GM19025 (cell line): ENCODE measurements at regions not wholly inside any gene's neighbourhood (a gene's known extent, or its start where the extent isn't known, plus 50 kb on each side); places are given as distances from the start of the nearest gene placed in this dataset.

ENCODE experiments used
- ATAC-seq: cut with Tn5 transposase; IDR thresholded peaks from one replicate; pipeline ENCODE4 v1.9.1; 2021; ENCODE audit warnings: mild to moderate bottlenecking, low read depth, moderate library complexity; ENCODE audit not compliant: unreplicated experiment

DNA sequence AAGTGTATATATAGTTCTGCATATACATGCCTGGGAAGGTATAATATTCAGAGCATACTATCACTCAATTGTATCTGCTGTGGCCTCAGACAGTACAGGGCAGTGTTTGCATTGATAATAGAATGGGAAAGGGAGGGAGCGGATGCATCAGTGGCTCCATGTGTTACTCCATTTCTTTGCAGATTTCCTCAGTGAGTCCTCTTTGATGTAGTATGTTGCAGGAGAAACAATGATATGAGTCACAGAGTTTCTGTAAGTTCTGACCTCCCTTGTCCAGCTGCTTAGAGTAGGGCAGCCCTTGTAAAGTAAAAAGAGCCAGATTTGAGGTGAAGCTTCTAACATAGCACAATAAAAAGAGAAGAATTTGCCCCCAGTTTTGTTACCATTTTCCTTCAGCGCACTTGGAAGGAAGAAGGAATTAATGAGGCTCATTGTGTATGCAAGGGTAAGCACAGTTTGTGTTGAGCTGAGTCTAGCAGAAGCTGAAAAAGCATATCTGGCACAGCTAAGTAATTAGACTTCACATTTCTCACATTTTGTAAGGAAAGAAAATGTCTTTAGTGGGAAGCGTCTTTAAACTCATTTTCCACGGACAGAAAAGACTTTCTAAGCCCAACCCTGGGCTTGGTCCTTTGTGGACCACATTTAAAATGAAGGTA lies 555.8 kb upstream of the IL12A start:
- no peak for ATAC-seq

DNA sequence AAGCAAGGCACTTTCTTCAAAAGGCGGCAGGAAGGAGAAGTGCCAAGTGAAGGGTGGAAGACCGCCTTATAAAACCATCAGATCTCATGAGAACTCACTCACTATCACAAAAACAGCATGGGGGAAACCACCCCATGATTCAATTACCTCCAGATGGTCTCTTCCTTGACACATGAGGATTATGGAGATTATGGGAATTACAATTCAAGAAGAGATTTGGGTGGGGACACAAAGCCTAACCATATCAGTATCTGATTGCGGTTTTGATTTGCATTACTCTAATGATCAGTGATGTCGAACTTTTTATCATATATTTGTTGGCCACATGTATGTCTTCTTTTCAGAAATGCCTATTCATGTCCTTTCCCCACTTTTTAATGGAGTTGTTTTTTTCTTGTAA lies 549.3 kb upstream of the IL12A start:
- no peak for ATAC-seq

DNA sequence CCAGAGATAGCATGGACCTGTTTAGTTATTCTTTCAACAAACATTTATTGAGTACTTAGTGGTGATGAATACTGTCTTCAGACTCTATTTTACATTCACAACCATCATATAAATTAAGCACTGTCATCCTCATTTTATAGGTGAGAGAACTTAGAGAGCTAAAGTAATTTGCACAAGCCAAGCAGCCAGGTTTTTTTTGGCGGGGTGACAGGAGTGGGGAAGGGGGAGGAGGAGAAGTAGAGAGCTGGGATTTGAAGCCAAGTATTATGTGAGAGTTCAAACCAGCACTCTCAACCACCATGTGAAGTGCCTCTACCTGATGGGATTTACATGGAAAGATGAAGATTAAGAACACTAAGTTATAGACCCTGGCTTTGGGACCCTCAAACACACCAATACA lies 547.4 kb upstream of the IL12A start:
- no peak for ATAC-seq

DNA sequence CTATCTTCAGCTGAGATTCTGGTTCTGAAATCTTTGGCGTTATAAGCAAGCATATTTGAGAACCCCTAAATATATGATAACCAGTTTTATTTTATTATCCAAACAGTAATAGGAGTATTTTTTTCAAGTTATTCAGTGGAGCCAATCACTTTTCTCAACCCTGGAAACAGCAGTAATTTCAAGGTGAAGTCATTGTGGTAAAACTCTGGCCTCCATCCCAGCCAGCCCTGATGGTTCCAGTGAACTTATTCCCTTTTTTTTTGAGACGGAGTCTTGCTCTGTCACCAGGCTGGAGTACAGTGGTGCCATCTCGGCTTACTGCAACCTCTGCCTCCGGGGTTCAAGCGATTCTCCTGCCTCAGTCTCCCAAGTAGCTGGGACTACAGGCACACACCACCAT lies 545.4 kb upstream of the IL12A start:
- no peak for ATAC-seq

DNA sequence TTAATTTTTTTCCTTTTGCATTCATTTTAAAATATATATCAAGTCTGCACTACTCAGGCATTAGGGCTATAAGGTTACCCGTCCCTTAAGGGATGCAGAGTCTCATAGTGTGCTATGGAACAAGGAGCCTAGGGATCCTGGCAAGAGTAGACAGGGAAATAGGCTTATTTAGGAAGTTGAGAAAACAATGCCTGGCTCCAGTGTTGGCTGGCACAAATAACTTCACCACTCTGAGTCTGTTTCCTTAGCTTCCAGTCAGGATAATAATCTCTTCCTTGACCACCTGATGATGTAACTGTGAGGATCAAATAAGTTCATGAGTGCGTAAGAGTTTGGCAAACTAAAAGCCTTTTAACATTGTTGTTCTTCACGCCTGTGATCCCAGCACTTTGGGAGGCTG lies 540.8 kb upstream of the IL12A start:
- no peak for ATAC-seq

DNA sequence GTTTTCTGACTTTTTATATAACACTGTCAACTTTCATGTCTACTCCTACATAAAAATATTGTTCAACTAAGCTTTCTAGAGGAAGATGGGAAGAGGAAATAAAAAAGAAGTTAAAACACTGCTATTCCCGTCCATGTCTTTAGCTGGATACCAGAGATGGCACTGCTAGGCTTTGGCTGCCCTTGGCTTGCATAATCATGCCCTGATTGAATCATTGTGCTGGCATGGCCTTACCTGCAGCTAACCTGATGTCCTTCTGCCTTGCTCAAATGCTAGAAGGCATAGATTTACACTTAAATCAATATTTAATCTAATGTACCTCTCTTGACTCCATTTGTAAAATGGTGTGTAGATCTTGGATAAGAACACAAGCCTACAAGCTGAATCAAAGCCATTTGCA lies 539.7 kb upstream of the IL12A start:
- no peak for ATAC-seq

DNA sequence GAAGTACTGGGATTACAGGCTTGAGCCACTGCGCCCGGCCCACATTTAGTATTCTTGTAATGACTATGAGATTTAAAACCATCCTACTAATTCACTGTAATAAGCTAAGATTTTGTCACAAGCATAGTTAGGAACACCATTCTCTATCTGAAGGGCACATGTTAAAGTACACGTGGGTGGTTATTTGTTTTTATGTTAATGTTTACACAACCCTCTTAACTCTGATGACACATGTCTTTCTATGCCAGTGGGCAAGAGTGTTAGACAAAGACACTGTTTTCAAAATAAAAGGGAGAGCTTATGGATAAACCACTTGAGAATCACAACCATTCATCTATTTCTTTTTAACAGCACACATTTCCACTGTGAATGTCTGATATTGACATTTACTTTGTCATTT lies 537.6 kb upstream of the IL12A start:
- no peak for ATAC-seq

DNA sequence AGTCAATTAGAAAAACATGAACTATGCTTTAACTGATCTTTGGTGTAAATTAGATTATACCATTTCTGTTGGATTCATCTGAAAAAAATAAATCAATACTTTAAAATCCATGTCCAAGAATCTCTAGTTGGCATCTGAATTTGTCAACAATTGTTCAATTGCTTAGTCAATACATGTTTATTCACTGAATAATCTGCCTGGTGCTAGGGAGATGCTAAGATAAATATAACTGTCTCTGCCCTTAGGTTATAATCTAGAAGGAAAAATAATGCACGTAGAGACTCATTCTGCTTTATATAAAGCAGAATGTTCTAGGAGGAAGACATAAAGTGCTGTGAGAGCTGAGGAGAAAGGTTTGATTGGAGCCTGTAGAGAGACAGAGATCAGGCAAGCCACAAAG lies 537.2 kb upstream of the IL12A start:
- no peak for ATAC-seq

DNA sequence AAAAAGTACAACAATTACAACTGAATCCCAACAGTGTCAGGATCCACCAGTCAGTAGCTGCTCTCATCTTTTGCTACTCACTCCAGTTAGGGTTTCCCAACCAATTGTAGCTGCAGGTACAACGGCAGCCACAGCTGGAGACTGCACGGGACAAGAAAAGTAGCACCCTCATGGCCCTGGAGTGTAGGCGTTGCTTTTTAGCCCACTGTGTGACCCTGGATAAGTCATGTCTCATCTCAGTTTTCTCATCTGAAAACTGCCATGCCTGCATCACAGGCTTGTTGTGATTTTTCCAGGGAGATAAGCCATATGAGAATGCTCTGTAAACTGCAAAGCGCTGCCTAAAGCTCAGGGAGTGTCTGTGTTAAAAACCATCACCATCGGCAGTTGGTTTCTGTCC lies 535.6 kb upstream of the IL12A start:
- ATAC-seq: no peak

DNA sequence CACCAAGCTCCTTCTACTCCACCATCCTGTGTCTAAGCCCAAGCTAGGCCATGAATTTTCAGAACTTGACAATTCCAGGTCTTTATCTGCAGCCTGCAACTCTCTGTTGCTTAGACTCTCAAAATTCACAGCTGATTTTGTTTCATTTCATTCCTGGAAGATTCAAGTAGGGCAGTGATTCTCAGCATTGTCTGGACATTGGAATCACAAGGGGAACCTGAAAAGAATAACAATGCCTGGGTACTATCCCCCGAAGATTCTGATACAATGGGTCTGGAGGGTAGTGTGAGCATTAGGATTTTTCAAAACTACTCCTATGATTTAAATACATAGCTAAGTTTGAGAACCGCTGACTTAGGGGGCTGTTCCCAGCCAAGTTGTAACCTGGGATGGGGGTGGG lies 534.7 kb upstream of the IL12A start:
- ATAC-seq: no peak

DNA sequence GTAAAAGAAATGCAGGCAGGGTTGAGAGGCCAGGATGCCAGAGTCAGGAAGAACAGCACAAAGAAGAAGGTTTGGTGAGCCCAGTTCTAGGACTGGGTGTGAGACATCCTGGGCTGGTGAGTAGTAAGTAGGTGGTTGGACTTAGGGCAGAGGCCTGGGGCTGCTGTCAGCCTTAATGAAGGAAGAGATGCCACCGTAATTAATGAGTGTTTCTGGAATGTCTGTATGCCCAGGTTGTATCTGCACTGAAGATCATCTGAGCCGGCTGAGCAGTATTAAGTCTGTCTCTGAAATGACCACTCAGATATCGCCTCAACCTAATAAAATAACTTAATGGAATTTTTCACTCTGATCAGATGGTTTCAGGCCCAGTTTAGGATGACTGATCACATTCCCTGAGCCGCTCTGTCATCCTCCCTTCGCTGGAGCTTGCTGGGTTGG lies 532.9 kb upstream of the IL12A start:
- ATAC-seq: no peak

DNA sequence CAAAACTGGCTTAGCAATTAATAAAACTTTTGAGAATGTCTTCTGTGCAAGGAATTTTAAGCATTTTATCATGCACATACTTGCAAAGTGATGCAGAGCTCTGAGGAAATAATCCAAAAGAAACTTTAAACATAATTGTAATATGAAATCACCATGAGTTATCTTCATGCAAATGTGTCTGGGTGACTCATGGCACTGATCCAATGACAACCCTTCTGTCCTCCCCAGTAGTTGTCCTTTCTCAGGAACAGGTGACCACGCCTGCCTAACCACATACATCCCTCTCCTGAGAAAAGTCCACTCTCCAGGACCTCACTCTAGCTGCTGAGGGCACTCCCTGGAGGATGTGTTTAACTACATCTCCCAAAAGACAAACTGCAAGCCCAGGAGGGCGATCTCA lies 530.6 kb upstream of the IL12A start:
- no peak for ATAC-seq

DNA sequence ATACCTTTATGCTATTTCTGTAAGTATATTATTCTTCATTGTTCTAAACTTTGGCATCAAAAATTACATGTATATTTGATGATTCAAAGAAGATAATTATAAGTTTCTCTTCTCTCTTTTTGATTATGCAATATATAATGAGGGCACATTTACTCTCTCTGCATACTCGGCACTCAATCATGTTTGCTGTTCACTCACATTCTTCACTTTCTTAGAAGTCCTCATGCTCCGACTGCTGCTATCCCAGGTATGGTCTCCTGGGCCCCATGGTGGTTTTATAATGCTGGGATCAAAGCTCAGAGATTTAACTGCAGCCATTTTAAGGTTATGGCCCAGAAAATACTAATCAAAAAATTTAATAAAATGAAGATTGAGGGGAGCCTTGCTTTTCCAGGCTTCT lies 529.7 kb upstream of the IL12A start:
- no peak for ATAC-seq

DNA sequence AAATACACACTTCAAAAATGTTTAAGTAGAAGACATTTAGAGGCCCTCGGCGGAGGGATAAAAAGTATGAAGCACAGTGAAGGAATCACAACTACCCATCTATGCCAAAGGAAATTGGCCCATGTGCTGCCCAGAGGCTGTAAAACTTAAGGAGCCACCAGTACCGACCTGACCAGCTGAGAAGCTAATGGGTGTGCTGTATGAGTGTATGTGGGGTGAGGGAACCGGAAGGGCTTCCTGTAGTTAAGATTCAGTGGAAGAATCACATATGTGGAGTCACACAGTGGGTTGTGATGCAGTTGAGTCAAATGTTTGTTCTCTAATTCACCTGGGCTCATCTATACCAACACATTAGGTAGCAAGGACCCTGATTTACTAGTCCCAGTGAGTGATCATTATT lies 516.0 kb upstream of the IL12A start:
- ATAC-seq: no peak

DNA sequence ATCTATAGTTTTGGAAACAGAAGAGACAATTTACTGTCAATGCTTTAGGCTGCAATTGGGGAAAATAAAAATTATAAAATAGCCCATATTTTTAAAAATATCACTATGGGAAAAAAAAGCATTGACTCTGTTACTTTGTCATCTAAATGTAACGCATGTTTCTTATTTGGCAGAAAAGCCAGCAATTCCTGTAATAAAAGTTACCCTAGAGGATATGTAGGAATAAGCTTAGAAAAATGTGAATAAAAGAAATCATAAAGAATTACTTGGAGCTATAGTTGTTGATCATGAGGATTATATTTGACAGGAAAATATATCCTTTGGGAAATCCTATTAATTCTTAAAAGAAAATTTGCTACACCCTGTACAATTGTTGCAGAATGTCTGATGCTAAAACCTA lies 515.4 kb upstream of the IL12A start:
- ATAC-seq: no peak

DNA sequence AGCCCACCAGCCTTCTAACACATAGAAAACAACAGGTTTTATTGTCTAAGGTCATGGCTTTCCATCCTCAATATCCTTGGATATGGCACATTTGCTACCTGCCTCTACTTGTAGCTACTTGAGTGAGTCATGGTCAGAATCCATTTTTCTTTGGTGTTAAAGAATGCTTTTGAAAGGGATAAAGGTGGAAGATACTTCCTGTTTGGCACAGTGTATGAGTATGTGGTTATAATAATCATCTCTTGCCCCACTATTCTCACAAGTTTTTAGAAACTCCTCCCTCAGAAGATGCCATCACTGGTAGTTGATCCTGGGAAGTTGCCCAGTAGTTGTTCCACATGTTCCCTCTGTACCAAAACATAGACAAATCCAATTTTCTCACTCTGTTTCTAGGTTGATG lies 508.6 kb upstream of the IL12A start:
- ATAC-seq: no peak

DNA sequence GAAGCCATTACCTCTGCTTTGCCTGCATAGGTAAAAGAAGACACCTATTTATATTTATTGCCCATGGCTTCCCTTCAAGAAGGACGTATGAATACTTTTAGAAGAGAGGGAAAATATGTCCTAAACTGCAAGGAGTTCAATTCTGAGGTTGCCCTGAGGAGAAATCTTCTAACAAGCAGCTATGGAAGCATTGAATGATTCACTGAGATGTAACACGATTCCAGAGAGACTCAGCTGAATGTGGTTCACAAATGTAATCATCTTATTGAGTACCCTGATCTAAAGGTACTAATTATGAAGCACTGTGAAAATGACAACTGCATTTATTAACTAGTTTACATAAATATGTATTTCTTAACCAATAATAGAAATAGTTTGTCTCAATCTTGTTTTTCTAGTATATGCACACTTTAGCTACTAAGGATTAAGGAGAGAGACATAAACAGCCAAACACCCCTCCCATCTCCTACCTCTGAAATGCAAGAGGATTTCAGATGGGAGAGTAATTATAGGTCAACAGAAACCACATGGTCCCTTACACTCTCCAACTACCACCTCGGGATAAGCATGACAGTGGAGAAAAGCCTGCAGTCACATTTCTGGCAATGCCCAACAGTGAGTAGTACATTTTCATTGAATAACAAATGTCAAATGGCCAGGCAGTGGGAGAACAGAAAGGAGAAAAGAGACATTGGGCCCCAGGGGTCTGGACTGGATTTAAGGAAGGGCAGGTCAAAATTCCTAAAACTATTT lies 506.2 kb upstream of the IL12A start:
- ATAC-seq: no peak

DNA sequence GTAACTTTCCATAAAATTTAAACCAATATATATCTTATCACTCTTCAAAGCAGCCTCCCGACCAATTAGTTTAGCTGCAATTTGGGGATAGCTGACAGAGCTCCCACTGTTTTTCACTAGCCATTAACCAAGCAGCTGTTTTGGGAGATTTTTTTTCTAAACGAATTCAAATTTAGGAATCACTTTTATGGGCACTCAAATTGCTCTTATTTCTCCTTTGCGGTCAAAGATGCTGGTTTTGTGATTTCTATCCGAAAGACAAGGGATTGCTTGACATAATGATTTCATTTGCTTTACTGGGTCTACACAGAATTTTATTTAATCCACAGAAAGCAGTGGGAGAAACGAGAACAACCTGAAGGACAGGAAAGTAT lies 505.7 kb upstream of the IL12A start:
- ATAC-seq: no peak

DNA sequence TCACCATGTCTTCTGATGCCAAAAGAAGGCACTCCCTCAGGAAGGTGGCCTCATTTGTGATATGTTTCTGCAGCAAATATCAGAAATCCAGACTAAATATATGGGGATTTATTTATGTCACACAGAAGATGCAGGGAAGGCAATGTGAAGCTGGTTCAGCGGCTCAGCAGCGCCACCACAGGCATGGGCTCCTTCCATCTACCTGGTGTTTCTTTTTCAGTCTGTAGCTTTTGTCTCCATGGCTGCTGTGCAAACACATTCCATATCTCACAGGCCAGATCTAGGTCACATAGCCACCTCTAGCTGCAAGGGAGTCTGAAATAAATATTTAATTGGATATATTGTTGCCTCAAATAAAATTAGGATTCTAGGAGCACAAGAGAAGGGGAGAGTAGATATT lies 502.1 kb upstream of the IL12A start:
- no peak for ATAC-seq

DNA sequence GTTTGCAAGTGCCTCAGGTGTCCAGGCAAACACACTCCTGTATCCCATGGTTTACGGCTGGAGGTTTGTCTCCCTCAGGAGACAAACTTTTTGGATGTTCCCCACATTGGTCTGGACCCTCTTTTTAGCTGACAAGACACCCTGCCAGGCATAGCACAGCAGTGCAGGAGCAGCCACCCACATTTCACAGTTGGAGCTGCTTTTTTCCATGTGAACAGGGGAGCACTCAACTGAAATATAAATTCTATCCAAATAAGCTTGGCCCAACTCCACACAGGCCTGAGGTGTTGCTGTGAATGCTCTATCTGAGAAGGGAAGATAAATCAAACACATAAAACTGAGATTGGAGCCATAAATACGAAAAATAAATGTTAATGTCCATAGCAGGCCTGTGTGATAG lies 501.3 kb upstream of the IL12A start:
- no peak for ATAC-seq

DNA sequence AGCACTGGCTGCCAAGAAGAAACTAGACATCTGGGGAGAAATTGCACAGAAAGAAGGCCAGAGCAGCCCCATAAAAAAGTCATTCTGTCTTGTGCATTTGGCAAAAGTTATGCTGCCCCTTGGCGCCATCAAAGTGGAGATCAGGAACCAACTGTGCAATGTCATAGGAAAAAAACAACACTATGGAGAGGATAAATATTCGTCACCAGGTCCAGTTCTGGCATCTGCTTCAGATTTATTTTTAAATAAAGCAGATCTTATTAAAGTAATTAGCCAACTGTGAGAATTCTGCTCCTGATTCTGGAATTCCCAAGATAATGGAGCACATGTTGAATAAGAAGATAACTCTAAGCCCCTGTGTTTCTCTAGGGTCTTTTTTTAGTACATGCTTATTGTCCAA lies 500.0 kb upstream of the IL12A start:
- no peak for ATAC-seq

DNA sequence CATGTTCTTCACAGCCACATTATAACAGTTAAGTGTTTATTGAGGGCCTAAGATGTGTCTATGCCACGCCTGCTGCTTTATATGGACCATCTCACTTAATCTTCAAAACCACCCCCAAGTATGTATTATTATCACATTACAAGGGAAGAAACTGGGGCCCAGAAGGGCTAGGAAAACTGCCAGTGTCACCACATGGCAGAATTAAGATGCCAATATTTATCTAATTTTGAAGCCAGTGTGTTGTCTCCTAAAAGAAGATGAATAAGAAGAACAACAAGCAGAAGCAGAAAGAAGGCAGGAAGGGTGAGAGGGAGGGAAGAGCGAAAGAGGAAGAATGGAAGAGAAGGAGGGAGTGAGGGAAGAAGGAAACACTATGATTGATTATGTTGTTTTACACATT lies 491.3 kb upstream of the IL12A start:
- ATAC-seq: no peak
